ENCODE measurements at regions not wholly inside any gene's neighbourhood (a gene's known extent, or its start where the extent isn't known, plus 50 kb on each side); places are given as distances from the start of the nearest gene placed in this dataset.

DNA sequence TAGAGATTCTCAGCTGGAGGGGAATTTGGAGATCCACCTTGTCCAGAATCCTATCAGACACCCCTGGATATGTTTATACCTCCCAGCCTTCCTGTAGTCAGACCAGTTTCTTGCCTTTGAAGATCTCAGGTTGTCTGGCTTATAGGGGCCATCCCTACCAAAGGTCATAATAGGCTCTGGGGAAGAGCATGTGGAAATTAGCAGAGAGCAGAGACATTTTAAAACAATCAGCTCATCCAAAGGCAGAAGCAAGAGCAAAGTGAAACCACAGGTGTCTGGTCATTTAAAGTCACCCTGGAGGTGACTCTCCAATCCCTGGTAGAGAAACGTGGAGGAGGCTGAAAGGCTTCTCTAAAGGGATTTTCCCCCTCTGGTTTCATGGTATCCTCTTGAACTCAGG lies 299.3 kb upstream of the EEF2KMT start:
- no peak for TF ChIP-seq CTCF (IDR thresholded peaks at IDR 0.05; ENCODE audit: low read depth, low read length)
- no peak overlapping the region for H3K4me3 ChIP-seq (ENCODE audit: low read depth, low read length)

DNA sequence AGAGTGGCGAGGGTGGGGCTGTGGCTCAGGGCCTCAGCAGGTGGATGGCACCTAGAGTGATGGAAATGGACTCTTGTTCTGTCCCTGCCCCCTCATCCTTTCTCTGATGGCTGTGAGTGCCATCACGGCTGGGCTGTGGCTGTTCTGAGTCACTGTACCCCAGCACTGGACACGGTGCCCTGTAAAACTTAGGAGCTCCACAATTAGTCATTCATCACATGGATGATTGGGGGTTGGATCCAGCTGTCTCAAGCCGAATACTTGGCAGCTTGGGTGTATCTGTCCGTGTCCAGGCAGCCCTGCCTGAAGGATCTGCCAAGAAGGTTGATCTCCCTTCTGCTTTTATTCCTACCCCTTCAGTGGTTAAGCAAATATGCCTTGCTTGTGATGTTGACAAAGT lies 295.5 kb upstream of the EEF2KMT start:
- no peak for TF ChIP-seq CTCF (IDR thresholded peaks at IDR 0.05; ENCODE audit: low read depth, low read length)
- H3K4me3 ChIP-seq (ENCODE audit: low read depth, low read length) = no peak overlapping the region

- no peak for TF ChIP-seq CTCF (IDR thresholded peaks at IDR 0.05; ENCODE audit: low read depth, low read length)
These were observed 289.4 kb upstream of the EEF2KMT start for GRCh38 chr16:5386989-5387388.

GRCh38 chr16:5385811-5386210 lies 288.2 kb upstream of the EEF2KMT start:
- H3K4me3 ChIP-seq (ENCODE audit: low read depth, low read length) = no peak overlapping the region
- TF ChIP-seq CTCF (IDR thresholded peaks at IDR 0.05; ENCODE audit: low read depth, low read length) = no peak

More at GRCh38 chr16:5386989-5387388, 289.4 kb upstream of the EEF2KMT start:
- H3K4me3 ChIP-seq (ENCODE audit: low read depth, low read length) = no peak overlapping the region

GRCh38 chr16:5385115-5385514 lies 287.5 kb upstream of the EEF2KMT start:
- H3K4me3 ChIP-seq (ENCODE audit: low read depth, low read length) = no peak overlapping the region
- TF ChIP-seq CTCF (IDR thresholded peaks at IDR 0.05; ENCODE audit: low read depth, low read length) = no peak

DNA sequence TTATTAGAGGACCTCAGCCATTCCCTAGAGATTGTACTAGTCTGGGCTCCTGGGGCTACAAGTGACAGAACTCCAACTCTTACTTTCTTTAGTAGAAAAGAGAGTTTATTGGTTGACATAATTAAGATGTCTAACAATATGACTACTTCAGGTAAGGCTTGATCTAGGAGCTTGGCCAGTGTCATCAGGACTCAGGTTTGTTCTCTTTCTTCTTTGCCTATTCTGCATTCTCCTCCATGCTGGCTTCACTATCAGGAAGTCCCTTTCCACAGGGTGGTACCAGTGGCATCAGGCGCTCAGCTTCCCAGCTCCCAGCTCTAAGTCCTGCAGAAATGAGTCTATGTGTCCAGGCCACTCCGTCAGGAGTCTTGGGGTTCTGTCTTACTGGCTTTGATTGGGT lies 286.1 kb upstream of the EEF2KMT start:
- TF ChIP-seq CTCF (IDR thresholded peaks at IDR 0.05; ENCODE audit: low read depth, low read length) = no peak
- no peak overlapping the region for H3K4me3 ChIP-seq (ENCODE audit: low read depth, low read length)

DNA sequence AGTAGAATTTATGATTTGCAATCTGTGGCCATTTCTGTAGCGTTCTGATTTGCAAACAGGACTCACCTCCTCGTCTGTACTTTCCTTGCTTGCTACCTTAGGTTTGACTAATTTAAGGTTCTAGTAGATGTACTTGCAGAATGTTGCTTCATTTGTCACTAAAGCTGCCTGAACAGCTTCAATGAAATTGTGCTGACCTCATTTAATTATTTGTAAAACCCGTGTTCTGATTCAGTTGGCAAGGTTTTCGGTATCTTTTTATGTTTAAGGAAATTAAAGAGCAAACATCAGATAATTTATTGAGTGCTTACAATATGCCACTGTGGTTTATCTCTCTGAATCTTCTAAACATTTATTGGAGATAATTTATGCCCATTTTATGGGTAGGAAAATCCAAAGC lies 284.9 kb upstream of the EEF2KMT start:
- H3K4me3 ChIP-seq (ENCODE audit: low read depth, low read length) = no peak overlapping the region
- no peak for TF ChIP-seq CTCF (IDR thresholded peaks at IDR 0.05; ENCODE audit: low read depth, low read length)

All from WI38 (cell line).